A549 (cell line): ENCODE measurements at regions not wholly inside any gene's neighbourhood (a gene's known extent, or its start where the extent isn't known, plus 50 kb on each side); places are given as distances from the start of the nearest gene placed in this dataset.

Experiments
- ATAC-seq, 2 experiments: fragments of 200-7000 bp in 1 of 2; fragments of >200 bp in 1 of 2; cut with Nextera tagmentation in 1 of 2; cut with Tn5 transposase in 1 of 2; 3 replicates each; pipeline versions ENCODE4 v1.8.0 to v1.9.1; 2018 to 2020; ENCODE audit warnings: mild to moderate bottlenecking in 1 of 2, moderate library complexity in 1 of 2
- CTCF ChIA-PET: fragments of 300-600 bp; sonication (Branson Sonifier 250); formaldehyde crosslinking; extraction: SDS; loops from one replicate; lab custom pipeline; 2021; ENCODE audit warnings: antibody characterized with exemption, inconsistent platforms; lab: Yijun Ruan, JAX
- POLR2A ChIA-PET: fragments of 350-600 bp; formaldehyde crosslinking; extraction: SDS; loops from one replicate; lab custom pipeline; 2021; ENCODE audit warnings: antibody characterized with exemption, inconsistent platforms; lab: Yijun Ruan, JAX
- DNase-seq, 2 experiments: peaks; one replicate each; pipeline versions ENCODE4 v3.0.0 to v3.0.0-alpha.2; 2011 to 2016; ENCODE audit warnings: low read depth in 1 of 2, low spot score in 1 of 2
- FAIRE-seq: peaks from 2 replicates; lab custom pipeline; 2011; peaks lifted over from hg19 to GRCh38; lab: Jason Lieb, UNC
- H3K27ac ChIP-seq, 2 experiments: fragments of >200 bp; sonication (Bioruptor Twin); formaldehyde crosslinking; 3 replicates each; pipeline ENCODE4 v1.5.1; 2016 to 2017
- H3K4me1 ChIP-seq: fragments of >200 bp; sonication (Bioruptor Twin); formaldehyde crosslinking; 3 replicates; pipeline ENCODE4 v1.6.1; 2016
- H3K4me2 ChIP-seq: fragments of >200 bp; sonication (Bioruptor Twin); formaldehyde crosslinking; 3 replicates; pipeline ENCODE4 v1.6.1; 2016
- H3K4me3 ChIP-seq: fragments of >200 bp; sonication (Bioruptor Twin); formaldehyde crosslinking; 3 replicates; pipeline ENCODE4 v1.5.1; 2016
- H3K9me3 ChIP-seq: fragments of >200 bp; sonication (Bioruptor Twin); formaldehyde crosslinking; 3 replicates; pipeline ENCODE4 v1.6.1; 2016
- CBX2 ChIP-seq: fragments of 200-600 bp; sonication (generic); IDR thresholded peaks from 2 replicates; pipeline ENCODE4 v1.6.1; 2016; ENCODE audit warnings: low read depth, mild to moderate bottlenecking, borderline replicate concordance
- EP300 ChIP-seq, 2 experiments: fragments of >200 bp; sonication (Bioruptor Twin); formaldehyde crosslinking; IDR thresholded peaks; 2 replicates in 1 of 2; 3 replicates in 1 of 2; pipeline ENCODE4 v1.6.1; 2016 to 2017
- ESRRA ChIP-seq: fragments of 150-350 bp; IDR thresholded peaks from 2 replicates; pipeline ENCODE4 v1.6.1; 2014; ENCODE audit warnings: mild to moderate bottlenecking, low read length, borderline replicate concordance
- FOSB ChIP-seq: fragments of 250-450 bp; sonication (Bioruptor Pico); IDR thresholded peaks from 2 replicates; pipeline ENCODE4 v1.5.0; 2020; ENCODE audit warnings: mild to moderate bottlenecking, moderate library complexity
- GATA3 ChIP-seq: IDR thresholded peaks from 2 replicates; pipeline ENCODE4 v1.6.1; 2012; ENCODE audit warnings: borderline replicate concordance
- JUN ChIP-seq, 2 experiments: fragments of >200 bp; sonication (Bioruptor Twin); formaldehyde crosslinking; IDR thresholded peaks; 2 replicates in 1 of 2; 3 replicates in 1 of 2; pipeline ENCODE4 v1.6.1; 2016 to 2017
- JUNB ChIP-seq: fragments of >200 bp; sonication (Bioruptor Twin); formaldehyde crosslinking; IDR thresholded peaks from 2 replicates; pipeline ENCODE4 v1.6.1; 2016
- MAFK ChIP-seq: fragments of 450-650 bp; IDR thresholded peaks from 2 replicates; pipeline ENCODE4 v1.6.1; 2014; ENCODE audit not compliant: partially characterized antibody
- NR3C1 ChIP-seq: fragments of >200 bp; sonication (Bioruptor Twin); formaldehyde crosslinking; IDR thresholded peaks from 3 replicates; pipeline ENCODE4 v1.6.1; 2017
- RARB ChIP-seq: fragments of 250-450 bp; sonication (Bioruptor Pico); IDR thresholded peaks from 2 replicates; pipeline ENCODE4 v1.8.0; 2021; ENCODE audit warnings: mild to moderate bottlenecking, moderate library complexity
- RCOR1 ChIP-seq: fragments of 150-350 bp; IDR thresholded peaks from 2 replicates; pipeline ENCODE4 v1.6.1; 2014; ENCODE audit warnings: antibody characterized with exemption, low read length, low read depth
- RFX5 ChIP-seq: fragments of 450-650 bp; IDR thresholded peaks from 2 replicates; pipeline ENCODE4 v1.7.1; 2014; ENCODE audit warnings: antibody characterized with exemption, mild to moderate bottlenecking, moderate library complexity
- RNF2 ChIP-seq: fragments of 200-600 bp; sonication (generic); IDR thresholded peaks from 2 replicates; pipeline ENCODE4 v1.6.1; 2016; ENCODE audit warnings: low read depth, mild to moderate bottlenecking, antibody characterized with exemption, moderate library complexity, borderline replicate concordance
- SMC3 ChIP-seq: fragments of >200 bp; sonication (Bioruptor Twin); formaldehyde crosslinking; IDR thresholded peaks from 3 replicates; pipeline ENCODE4 v1.6.1; 2018; ENCODE audit warnings: inconsistent platforms
- TFCP2L1 ChIP-seq: fragments of 250-450 bp; sonication (Bioruptor Pico); IDR thresholded peaks from 2 replicates; pipeline ENCODE4 v1.5.0; 2021; ENCODE audit warnings: mild to moderate bottlenecking
- ZC3H11A ChIP-seq: fragments of 450-650 bp; IDR thresholded peaks from 2 replicates; pipeline ENCODE4 v1.6.1; 2014; ENCODE audit warnings: antibody characterized with exemption, mild to moderate bottlenecking
- ZFP36 ChIP-seq: fragments of 450-650 bp; IDR thresholded peaks from 2 replicates; pipeline ENCODE4 v1.6.1; 2014; ENCODE audit warnings: borderline replicate concordance; ENCODE audit not compliant: partially characterized antibody
- ZNF302 ChIP-seq: fragments of 250-450 bp; sonication (Bioruptor Pico); IDR thresholded peaks from 2 replicates; pipeline ENCODE4 v1.9.0; 2021; ENCODE audit warnings: inconsistent platforms, mild to moderate bottlenecking, moderate library complexity
- ZSCAN20 ChIP-seq: fragments of 250-450 bp; sonication (Bioruptor Pico); IDR thresholded peaks from 2 replicates; pipeline ENCODE4 v1.8.0; 2022; ENCODE audit warnings: mild to moderate bottlenecking, moderate library complexity
- WGBS: methylation state at CpG from one replicate; pipeline ENCODE4 v1.1.6; 2017; ENCODE audit errors: missing lambda C conversion rate; 5-methylcytosine and 5-hydroxymethylcytosine counted together
- TF ChIP-seq, protein P1 (sequence below): fragments of >200 bp; sonication (Bioruptor Twin); formaldehyde crosslinking; IDR thresholded peaks from 3 replicates; pipeline ENCODE4 v1.5.1; 2016
- TF ChIP-seq, protein P2 (sequence below): IDR thresholded peaks from 2 replicates; pipeline ENCODE4 v1.6.1; 2012; ENCODE audit warnings: low read depth, borderline replicate concordance
- TF ChIP-seq, protein P3 (sequence below): IDR thresholded peaks from 2 replicates; pipeline ENCODE4 v1.6.1; 2012
- TF ChIP-seq, protein P4 (sequence below): fragments of 250-450 bp; sonication (Bioruptor Pico); IDR thresholded peaks from 2 replicates; pipeline ENCODE4 v1.5.0; 2020; ENCODE audit warnings: low read depth, mild to moderate bottlenecking, moderate library complexity

DNA sequence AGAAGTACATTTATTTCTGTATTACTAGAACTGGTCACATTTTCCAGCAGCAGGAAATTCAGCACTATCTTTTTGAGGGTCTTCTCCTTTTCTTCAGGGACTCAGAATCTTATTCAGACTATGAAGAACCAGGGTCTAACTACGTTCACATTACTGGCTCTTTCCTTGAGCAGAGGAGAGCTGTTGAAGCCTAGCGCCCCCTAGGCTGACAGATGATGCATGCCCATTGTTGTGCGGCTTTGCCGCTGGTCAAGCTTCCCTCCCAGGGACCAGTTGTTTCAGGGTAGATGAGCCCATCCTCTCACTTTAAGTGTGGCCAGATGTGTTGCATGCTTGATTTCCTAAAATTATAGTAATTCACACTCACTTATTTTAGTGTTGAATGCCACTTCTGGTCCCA lies 168.2 kb upstream of the PDGFD start:
- peak in 1 of 2 experiments; percentile 53; a peak in 1 of 6 replicates for ATAC-seq
- ChIA-PET CTCF (interaction anchor here (0.6 kb wide), 1 partner anchor 92 kb away, joined by 3 read pairs; no protein-coding TSS in a partner anchor), POLR2A (no interaction called here)
- Histone ChIP-seq H3K4me3 (no peak overlapping the region), H3K27ac (no peak overlapping the region), H3K9me3 (no peaks in the 10 kb centered on the region), H3K4me2 (no peak overlapping the region), H3K4me1 (no peaks in the 10 kb centered on the region)
- FAIRE-seq = no peak
- WGBS = 50% methylated on average over 4 of the region's 4 CpGs
- no peak for TF ChIP-seq ZSCAN20 (CRISPR knock-in tag)
- TF ChIP-seq, protein P1, sequence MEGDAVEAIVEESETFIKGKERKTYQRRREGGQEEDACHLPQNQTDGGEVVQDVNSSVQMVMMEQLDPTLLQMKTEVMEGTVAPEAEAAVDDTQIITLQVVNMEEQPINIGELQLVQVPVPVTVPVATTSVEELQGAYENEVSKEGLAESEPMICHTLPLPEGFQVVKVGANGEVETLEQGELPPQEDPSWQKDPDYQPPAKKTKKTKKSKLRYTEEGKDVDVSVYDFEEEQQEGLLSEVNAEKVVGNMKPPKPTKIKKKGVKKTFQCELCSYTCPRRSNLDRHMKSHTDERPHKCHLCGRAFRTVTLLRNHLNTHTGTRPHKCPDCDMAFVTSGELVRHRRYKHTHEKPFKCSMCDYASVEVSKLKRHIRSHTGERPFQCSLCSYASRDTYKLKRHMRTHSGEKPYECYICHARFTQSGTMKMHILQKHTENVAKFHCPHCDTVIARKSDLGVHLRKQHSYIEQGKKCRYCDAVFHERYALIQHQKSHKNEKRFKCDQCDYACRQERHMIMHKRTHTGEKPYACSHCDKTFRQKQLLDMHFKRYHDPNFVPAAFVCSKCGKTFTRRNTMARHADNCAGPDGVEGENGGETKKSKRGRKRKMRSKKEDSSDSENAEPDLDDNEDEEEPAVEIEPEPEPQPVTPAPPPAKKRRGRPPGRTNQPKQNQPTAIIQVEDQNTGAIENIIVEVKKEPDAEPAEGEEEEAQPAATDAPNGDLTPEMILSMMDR = no peak
- peak in 1 of 2 experiments; percentile 30 for DNase-seq

DNA sequence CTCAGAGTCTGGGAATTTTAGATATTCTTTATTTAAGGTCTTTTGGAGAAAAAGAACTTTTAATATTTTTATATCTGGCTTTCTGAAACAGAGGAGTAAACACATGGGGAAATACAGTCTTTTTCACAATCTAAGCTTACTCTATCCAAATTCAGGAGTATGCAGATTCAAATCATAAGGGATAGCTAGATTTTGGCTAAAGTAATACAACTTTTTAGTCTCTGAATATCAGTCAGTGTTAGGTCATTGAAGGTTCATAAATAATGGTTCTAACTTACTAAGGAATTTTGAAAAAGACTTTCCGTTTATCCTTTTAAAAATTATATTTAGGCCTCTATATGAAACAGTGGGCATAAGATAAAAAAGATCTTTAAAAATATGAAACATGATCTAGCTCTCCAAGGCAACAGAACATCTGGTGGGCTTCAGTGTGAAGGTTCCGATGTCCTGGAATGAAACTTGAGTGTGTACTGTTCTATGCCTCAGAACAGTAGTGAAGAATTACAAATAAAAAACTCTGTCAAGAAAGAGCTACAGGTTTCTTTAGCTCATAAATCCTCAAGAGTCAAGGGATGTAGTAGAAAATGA lies 165.2 kb upstream of the PDGFD start:
- Histone ChIP-seq H3K9me3 (no peaks in the 10 kb centered on the region), H3K4me1 (no peaks in the 10 kb centered on the region), H3K4me3 (no peak overlapping the region), H3K27ac (no peak overlapping the region), H3K4me2 (no peak overlapping the region)
- FAIRE-seq (no peak), DNase-seq (no peak), ATAC-seq (no peak)
- ChIA-PET CTCF (interaction anchor here (0.6 kb wide), 1 partner anchor 702 kb away, joined by 3 read pairs; no protein-coding TSS in a partner anchor), POLR2A (no interaction called here)
- 80% methylated on average over 2 of the region's 2 CpGs for WGBS
- TF ChIP-seq ZC3H11A (no peak), RCOR1 (no peak), JUN (IDR thresholded peaks at IDR 0.05) (no peak), ZNF302 (no peak)

DNA sequence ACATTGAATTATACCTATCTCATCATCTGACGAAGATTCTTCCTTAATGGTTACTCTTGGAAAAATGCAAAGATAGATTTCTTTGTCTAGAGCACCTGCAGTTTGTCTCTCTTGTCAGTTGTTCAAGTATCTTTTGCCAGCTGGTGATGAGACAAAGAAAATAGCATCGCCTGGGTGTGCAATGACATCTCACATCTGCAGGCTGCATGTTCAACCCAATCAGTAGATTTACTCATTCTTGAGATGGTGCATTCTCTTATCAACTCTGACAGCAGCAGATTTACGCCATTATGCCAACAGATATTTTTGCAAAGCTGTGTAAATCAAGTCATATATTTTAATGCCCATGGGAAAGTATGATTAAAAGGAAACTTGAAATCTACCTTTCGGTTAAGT lies 164.6 kb upstream of the PDGFD start:
- no peak for ATAC-seq
- no peaks in the 10 kb centered on the region for H3K9me3 ChIP-seq
- H3K4me3 ChIP-seq = no peak overlapping the region
- CTCF ChIA-PET = no interaction called here
- no peaks in the 10 kb centered on the region for H3K4me1 ChIP-seq
- TF ChIP-seq ZFP36 (no peak), RFX5 (no peak), MAFK (no peak), NR3C1 (no peak), CBX2 (no peak), EP300 (IDR thresholded peaks at IDR 0.05) (no peak), RNF2 (no peak), GATA3 (no peak), RARB (no peak), FOSB (CRISPR knock-in tag) (no peak), TFCP2L1 (CRISPR knock-in tag) (no peak), JUNB (no peak), ESRRA (no peak), SMC3 (no peak)
- TF ChIP-seq, protein P2, sequence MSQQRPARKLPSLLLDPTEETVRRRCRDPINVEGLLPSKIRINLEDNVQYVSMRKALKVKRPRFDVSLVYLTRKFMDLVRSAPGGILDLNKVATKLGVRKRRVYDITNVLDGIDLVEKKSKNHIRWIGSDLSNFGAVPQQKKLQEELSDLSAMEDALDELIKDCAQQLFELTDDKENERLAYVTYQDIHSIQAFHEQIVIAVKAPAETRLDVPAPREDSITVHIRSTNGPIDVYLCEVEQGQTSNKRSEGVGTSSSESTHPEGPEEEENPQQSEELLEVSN = no peak
- TF ChIP-seq, protein P3, sequence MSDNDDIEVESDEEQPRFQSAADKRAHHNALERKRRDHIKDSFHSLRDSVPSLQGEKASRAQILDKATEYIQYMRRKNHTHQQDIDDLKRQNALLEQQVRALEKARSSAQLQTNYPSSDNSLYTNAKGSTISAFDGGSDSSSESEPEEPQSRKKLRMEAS = no peak
- TF ChIP-seq, protein P4, sequence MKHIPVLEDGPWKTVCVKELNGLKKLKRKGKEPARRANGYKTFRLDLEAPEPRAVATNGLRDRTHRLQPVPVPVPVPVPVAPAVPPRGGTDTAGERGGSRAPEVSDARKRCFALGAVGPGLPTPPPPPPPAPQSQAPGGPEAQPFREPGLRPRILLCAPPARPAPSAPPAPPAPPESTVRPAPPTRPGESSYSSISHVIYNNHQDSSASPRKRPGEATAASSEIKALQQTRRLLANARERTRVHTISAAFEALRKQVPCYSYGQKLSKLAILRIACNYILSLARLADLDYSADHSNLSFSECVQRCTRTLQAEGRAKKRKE (CRISPR knock-in tag) = no peak
- WGBS = 78% methylated on average over 4 of the region's 4 CpGs
- H3K27ac ChIP-seq = no peak overlapping the region
- no peak for FAIRE-seq
- H3K4me2 ChIP-seq = no peak overlapping the region
- DNase-seq = no peak
- POLR2A ChIA-PET = no interaction called here
